ENCODE measurements at regions not wholly inside any gene's neighbourhood (a gene's known extent, or its start where the extent isn't known, plus 50 kb on each side); places are given as distances from the start of the nearest gene placed in this dataset.

- TF ChIP-seq POLR2A (IDR thresholded peaks at IDR 0.05; ENCODE audit: low read depth, low read length) (no peak), POLR2AphosphoS5 (IDR thresholded peaks at IDR 0.05; ENCODE audit: low read depth, low read length) (no peak), SPI1 (IDR thresholded peaks at IDR 0.05; ENCODE audit: low read depth, low read length) (no peak)
These were observed 141.7 kb upstream of the VKORC1L1 start for GRCh38 chr7:65731129-65731528.
